Dendritic cell treated with granulocyte-macrophage colony-stimulating factor and Interleukin-4, amounts not matched to agents 40 ng/mL and 50 ng/mL, for 4 days (primary cell): ENCODE measurements at regions not wholly inside any gene's neighbourhood (a gene's known extent, or its start where the extent isn't known, plus 50 kb on each side); places are given as distances from the start of the nearest gene placed in this dataset.

Source experiments
- H3K27ac Mint-ChIP-seq: one replicate; pipeline ENCODE4 v1.8.0; 2022; ENCODE audit warnings: mild to moderate bottlenecking, mixed read lengths
- H3K27me3 Mint-ChIP-seq: one replicate; pipeline ENCODE4 v1.8.0; 2022; ENCODE audit warnings: mild to moderate bottlenecking, mixed read lengths
- H3K36me3 Mint-ChIP-seq: one replicate; pipeline ENCODE4 v1.8.0; 2022; ENCODE audit warnings: low read depth, mixed read lengths
- H3K4me1 Mint-ChIP-seq: one replicate; pipeline ENCODE4 v1.8.0; 2022; ENCODE audit warnings: low read depth, mixed read lengths
- H3K4me3 Mint-ChIP-seq: one replicate; pipeline ENCODE4 v1.8.0; 2022; ENCODE audit warnings: mild to moderate bottlenecking, moderate library complexity, mixed read lengths
- H3K9me3 Mint-ChIP-seq: one replicate; pipeline ENCODE4 v1.8.0; 2022; ENCODE audit warnings: mixed read lengths
- intact Hi-C: fragments of 100-400 bp; cut with micrococcal nuclease; formaldehyde crosslinking; loops from one replicate; pipeline ENCODE4 v1.15.0; 2022

GRCh38 chr16:87094556-87094865, 222.7 kb downstream of the C16orf95 start:
- H3K4me1 Mint-ChIP-seq = no peaks in the 10 kb centered on the region

GRCh38 chr16:87095271-87095670, 221.9 kb downstream of the C16orf95 start:
- Mint-ChIP-seq H3K36me3 (no peaks in the 10 kb centered on the region), H3K4me3 (no peak overlapping the region), H3K27ac (no peak overlapping the region), H3K27me3 (peaks cover 5% of the 10 kb centered on the region), H3K4me1 (no peaks in the 10 kb centered on the region), H3K9me3 (no peaks in the 10 kb centered on the region)
- intact Hi-C loops = no loop called here

More at GRCh38 chr16:87094556-87094865, 222.7 kb downstream of the C16orf95 start:
- intact Hi-C loops = no loop called here
- H3K9me3 Mint-ChIP-seq = no peaks in the 10 kb centered on the region
- no peak overlapping the region for H3K27ac Mint-ChIP-seq
- no peak overlapping the region for H3K4me3 Mint-ChIP-seq
- peaks cover 5% of the 10 kb centered on the region for H3K27me3 Mint-ChIP-seq
- no peaks in the 10 kb centered on the region for H3K36me3 Mint-ChIP-seq

GRCh38 chr16:87096746-87097333, 220.4 kb downstream of the C16orf95 start:
- Mint-ChIP-seq H3K4me3 (no peak overlapping the region), H3K27ac (no peak overlapping the region), H3K36me3 (no peaks in the 10 kb centered on the region), H3K9me3 (no peaks in the 10 kb centered on the region), H3K27me3 (peaks cover 3% of the 10 kb centered on the region), H3K4me1 (no peaks in the 10 kb centered on the region)
- intact Hi-C loops = no loop called here

- intact Hi-C loops = no loop called here
- no peak overlapping the region for H3K27ac Mint-ChIP-seq
- no peaks in the 10 kb centered on the region for H3K9me3 Mint-ChIP-seq
- H3K4me1 Mint-ChIP-seq = no peaks in the 10 kb centered on the region
- H3K36me3 Mint-ChIP-seq = no peaks in the 10 kb centered on the region
- peaks cover 3% of the 10 kb centered on the region for H3K27me3 Mint-ChIP-seq
- no peak overlapping the region for H3K4me3 Mint-ChIP-seq
Observed at GRCh38 chr16:87098361-87098760, 218.8 kb downstream of the C16orf95 start.

- H3K4me1 Mint-ChIP-seq = no peaks in the 10 kb centered on the region
- no peak overlapping the region for H3K4me3 Mint-ChIP-seq
- H3K27ac Mint-ChIP-seq = no peak overlapping the region
- intact Hi-C loops = no loop called here
- no peaks in the 10 kb centered on the region for H3K36me3 Mint-ChIP-seq
- peaks cover 3% of the 10 kb centered on the region for H3K27me3 Mint-ChIP-seq
- H3K9me3 Mint-ChIP-seq = no peaks in the 10 kb centered on the region
Observed at GRCh38 chr16:87098976-87099720, 218.0 kb downstream of the C16orf95 start.

- H3K4me3 Mint-ChIP-seq = no peak overlapping the region
- H3K9me3 Mint-ChIP-seq = no peaks in the 10 kb centered on the region
- no peaks in the 10 kb centered on the region for H3K36me3 Mint-ChIP-seq
- intact Hi-C loops = no loop called here
- peaks cover 5% of the 10 kb centered on the region for H3K27me3 Mint-ChIP-seq
- no peaks in the 10 kb centered on the region for H3K4me1 Mint-ChIP-seq
- no peak overlapping the region for H3K27ac Mint-ChIP-seq
Observed at GRCh38 chr16:87100306-87101058, 216.7 kb downstream of the C16orf95 start.

- Mint-ChIP-seq H3K36me3 (no peaks in the 10 kb centered on the region), H3K27me3 (peaks cover 5% of the 10 kb centered on the region), H3K4me1 (no peaks in the 10 kb centered on the region), H3K27ac (no peak overlapping the region), H3K9me3 (no peaks in the 10 kb centered on the region), H3K4me3 (no peak overlapping the region)
- intact Hi-C loops = no loop called here
Observed at GRCh38 chr16:87101903-87102302, 215.3 kb downstream of the C16orf95 start.

- Mint-ChIP-seq H3K36me3 (no peaks in the 10 kb centered on the region), H3K27ac (no peak overlapping the region), H3K27me3 (peaks cover 5% of the 10 kb centered on the region), H3K9me3 (no peaks in the 10 kb centered on the region), H3K4me1 (no peaks in the 10 kb centered on the region), H3K4me3 (no peak overlapping the region)
- intact Hi-C loops = no loop called here
Observed at GRCh38 chr16:87107201-87107600, 210.0 kb downstream of the C16orf95 start.

GRCh38 chr16:87108278-87108677, 208.9 kb downstream of the C16orf95 start:
- H3K4me1 Mint-ChIP-seq = no peaks in the 10 kb centered on the region
- H3K9me3 Mint-ChIP-seq = no peaks in the 10 kb centered on the region
- H3K27me3 Mint-ChIP-seq = peaks cover 5% of the 10 kb centered on the region
- no peak overlapping the region for H3K4me3 Mint-ChIP-seq
- H3K27ac Mint-ChIP-seq = no peak overlapping the region
- no peaks in the 10 kb centered on the region for H3K36me3 Mint-ChIP-seq
- intact Hi-C loops = no loop called here

GRCh38 chr16:87108941-87109340, 208.3 kb downstream of the C16orf95 start:
- Mint-ChIP-seq H3K27ac (no peak overlapping the region), H3K4me1 (no peaks in the 10 kb centered on the region), H3K27me3 (peaks cover 5% of the 10 kb centered on the region), H3K4me3 (no peak overlapping the region), H3K9me3 (no peaks in the 10 kb centered on the region), H3K36me3 (no peaks in the 10 kb centered on the region)
- intact Hi-C loops = no loop called here

- H3K4me1 Mint-ChIP-seq = no peaks in the 10 kb centered on the region
- no peak overlapping the region for H3K4me3 Mint-ChIP-seq
- peaks cover 8% of the 10 kb centered on the region for H3K27me3 Mint-ChIP-seq
- H3K27ac Mint-ChIP-seq = no peak overlapping the region
- no peaks in the 10 kb centered on the region for H3K36me3 Mint-ChIP-seq
- intact Hi-C loops = no loop called here
- H3K9me3 Mint-ChIP-seq = no peaks in the 10 kb centered on the region
Observed at GRCh38 chr16:87114832-87115231, 202.4 kb downstream of the C16orf95 start.

GRCh38 chr16:87115646-87116045, 201.5 kb downstream of the C16orf95 start:
- Mint-ChIP-seq H3K9me3 (no peaks in the 10 kb centered on the region), H3K27me3 (peaks cover 8% of the 10 kb centered on the region), H3K4me3 (no peak overlapping the region), H3K4me1 (no peaks in the 10 kb centered on the region), H3K36me3 (no peaks in the 10 kb centered on the region), H3K27ac (no peak overlapping the region)
- intact Hi-C loops = no loop called here

- Mint-ChIP-seq H3K4me3 (no peak overlapping the region), H3K36me3 (no peaks in the 10 kb centered on the region), H3K27me3 (peaks cover 8% of the 10 kb centered on the region), H3K9me3 (no peaks in the 10 kb centered on the region), H3K27ac (no peak overlapping the region), H3K4me1 (no peaks in the 10 kb centered on the region)
- intact Hi-C loops = no loop called here
Observed at GRCh38 chr16:87117936-87118335, 199.3 kb downstream of the C16orf95 start.

GRCh38 chr16:87119168-87119567, 198.0 kb downstream of the C16orf95 start:
- Mint-ChIP-seq H3K36me3 (no peaks in the 10 kb centered on the region), H3K9me3 (no peaks in the 10 kb centered on the region), H3K27ac (no peak overlapping the region), H3K4me3 (no peak overlapping the region), H3K4me1 (no peaks in the 10 kb centered on the region), H3K27me3 (peaks cover 8% of the 10 kb centered on the region)
- intact Hi-C loops = no loop called here
